ENCODE measurements at regions not wholly inside any gene's neighbourhood (a gene's known extent, or its start where the extent isn't known, plus 50 kb on each side); places are given as distances from the start of the nearest gene placed in this dataset.

DNA sequence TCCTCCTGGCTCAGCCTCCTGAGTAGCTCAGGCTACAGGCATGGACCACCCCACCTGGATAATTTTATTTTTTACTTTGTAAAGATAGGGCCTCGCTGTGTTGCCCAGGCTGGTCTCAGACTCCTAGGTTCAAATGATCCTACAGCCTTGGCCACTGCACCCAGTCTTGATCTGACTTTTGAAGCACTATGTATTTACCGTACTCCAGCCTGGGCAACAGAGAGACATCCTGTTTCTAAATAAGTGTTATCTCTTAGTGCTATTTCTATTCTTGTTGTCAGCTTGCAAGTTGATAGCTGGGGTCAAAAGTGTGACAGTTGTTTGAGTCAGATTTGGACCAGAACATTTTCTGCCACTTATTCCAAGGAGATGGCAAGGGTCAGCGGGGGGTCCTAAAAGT lies 486.4 kb downstream of the NPIPA7 start:
- no peak overlapping the region for H3K4me2 ChIP-seq (ENCODE audit: insufficient read depth, low read length)
- no peaks in the 10 kb centered on the region for H4K20me1 ChIP-seq (ENCODE audit: insufficient read depth, low read length)
- H3K4me1 ChIP-seq (ENCODE audit: insufficient read depth, low read length): no peaks in the 10 kb centered on the region
- no peak for DNase-seq (ENCODE audit: insufficient read length, low spot score, missing footprints)
- no peak overlapping the region for H3K4me3 ChIP-seq (ENCODE audit: insufficient read depth, low read length)
- H3K36me3 ChIP-seq (ENCODE audit: insufficient read depth, low read length): no peaks in the 10 kb centered on the region
- no peak overlapping the region for H2AFZ ChIP-seq (ENCODE audit: low read length)
- no peaks in the 10 kb centered on the region for H3K9me3 ChIP-seq (ENCODE audit: low read depth, low read length)
- no peaks in the 10 kb centered on the region for H3K27me3 ChIP-seq (ENCODE audit: insufficient read depth, low read length)
- TF ChIP-seq, protein P1, sequence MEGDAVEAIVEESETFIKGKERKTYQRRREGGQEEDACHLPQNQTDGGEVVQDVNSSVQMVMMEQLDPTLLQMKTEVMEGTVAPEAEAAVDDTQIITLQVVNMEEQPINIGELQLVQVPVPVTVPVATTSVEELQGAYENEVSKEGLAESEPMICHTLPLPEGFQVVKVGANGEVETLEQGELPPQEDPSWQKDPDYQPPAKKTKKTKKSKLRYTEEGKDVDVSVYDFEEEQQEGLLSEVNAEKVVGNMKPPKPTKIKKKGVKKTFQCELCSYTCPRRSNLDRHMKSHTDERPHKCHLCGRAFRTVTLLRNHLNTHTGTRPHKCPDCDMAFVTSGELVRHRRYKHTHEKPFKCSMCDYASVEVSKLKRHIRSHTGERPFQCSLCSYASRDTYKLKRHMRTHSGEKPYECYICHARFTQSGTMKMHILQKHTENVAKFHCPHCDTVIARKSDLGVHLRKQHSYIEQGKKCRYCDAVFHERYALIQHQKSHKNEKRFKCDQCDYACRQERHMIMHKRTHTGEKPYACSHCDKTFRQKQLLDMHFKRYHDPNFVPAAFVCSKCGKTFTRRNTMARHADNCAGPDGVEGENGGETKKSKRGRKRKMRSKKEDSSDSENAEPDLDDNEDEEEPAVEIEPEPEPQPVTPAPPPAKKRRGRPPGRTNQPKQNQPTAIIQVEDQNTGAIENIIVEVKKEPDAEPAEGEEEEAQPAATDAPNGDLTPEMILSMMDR (IDR thresholded peaks at IDR 0.05; ENCODE audit: extremely low read depth, low read depth, low read length): no peak
- no peak overlapping the region for H3K27ac ChIP-seq (ENCODE audit: low read depth, low read length)
- H3K79me2 ChIP-seq (ENCODE audit: insufficient read depth, low read length): no peaks in the 10 kb centered on the region

DNA sequence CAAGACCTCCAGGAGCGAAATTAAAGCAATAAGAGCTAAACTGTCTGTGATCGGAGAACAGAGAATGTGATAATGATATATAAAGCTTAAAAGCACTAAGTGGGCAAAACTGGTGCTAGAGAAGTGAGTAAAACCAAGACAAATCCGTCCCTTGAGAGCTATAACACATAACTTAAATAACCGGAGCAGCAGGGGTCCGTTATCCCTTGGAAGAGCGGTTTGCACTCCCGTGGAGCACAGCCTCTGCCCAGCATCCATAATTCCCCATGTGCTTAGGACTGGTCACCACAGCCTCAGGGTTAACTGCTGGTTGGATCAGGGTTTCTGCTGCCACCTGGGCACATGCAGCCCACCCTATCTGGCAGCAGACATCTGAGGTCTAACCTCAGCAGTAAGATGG lies 489.0 kb downstream of the NPIPA7 start:
- H4K20me1 ChIP-seq (ENCODE audit: insufficient read depth, low read length): no peaks in the 10 kb centered on the region
- no peaks in the 10 kb centered on the region for H3K79me2 ChIP-seq (ENCODE audit: insufficient read depth, low read length)
- H2AFZ ChIP-seq (ENCODE audit: low read length): no peak overlapping the region
- no peak for DNase-seq (ENCODE audit: insufficient read length, low spot score, missing footprints)
- H3K36me3 ChIP-seq (ENCODE audit: insufficient read depth, low read length): no peaks in the 10 kb centered on the region
- no peaks in the 10 kb centered on the region for H3K4me1 ChIP-seq (ENCODE audit: insufficient read depth, low read length)
- no peak overlapping the region for H3K4me2 ChIP-seq (ENCODE audit: insufficient read depth, low read length)
- no peaks in the 10 kb centered on the region for H3K27me3 ChIP-seq (ENCODE audit: insufficient read depth, low read length)
- TF ChIP-seq, protein P1 (IDR thresholded peaks at IDR 0.05; ENCODE audit: extremely low read depth, low read depth, low read length): no peak
- no peaks in the 10 kb centered on the region for H3K9me3 ChIP-seq (ENCODE audit: low read depth, low read length)
- no peak overlapping the region for H3K4me3 ChIP-seq (ENCODE audit: insufficient read depth, low read length)
- H3K27ac ChIP-seq (ENCODE audit: low read depth, low read length): no peak overlapping the region

DNA sequence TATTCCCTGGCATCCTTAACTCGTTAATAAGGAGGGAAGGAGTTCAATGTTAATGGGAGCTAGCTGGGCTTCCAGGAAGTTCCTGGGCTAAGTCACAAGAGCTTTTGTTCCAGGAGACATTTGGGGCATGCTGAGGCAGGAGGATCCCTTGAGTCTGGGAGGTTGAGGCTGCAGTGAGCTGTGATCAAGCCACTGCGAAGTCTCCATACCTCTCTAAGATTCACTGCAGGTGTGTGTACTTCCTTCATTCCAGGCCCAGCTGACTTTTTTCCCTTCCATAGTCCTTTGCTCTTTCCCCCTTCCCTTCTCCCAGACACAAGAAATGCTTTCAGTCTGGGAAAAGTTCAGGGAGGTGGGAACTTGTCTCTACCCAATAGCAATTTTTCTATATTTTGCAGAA lies 489.8 kb downstream of the NPIPA7 start:
- H3K4me2 ChIP-seq (ENCODE audit: insufficient read depth, low read length): no peak overlapping the region
- H4K20me1 ChIP-seq (ENCODE audit: insufficient read depth, low read length): no peaks in the 10 kb centered on the region
- H3K27ac ChIP-seq (ENCODE audit: low read depth, low read length): no peak overlapping the region
- H3K36me3 ChIP-seq (ENCODE audit: insufficient read depth, low read length): no peaks in the 10 kb centered on the region
- H3K4me3 ChIP-seq (ENCODE audit: insufficient read depth, low read length): no peak overlapping the region
- no peak overlapping the region for H2AFZ ChIP-seq (ENCODE audit: low read length)
- no peaks in the 10 kb centered on the region for H3K79me2 ChIP-seq (ENCODE audit: insufficient read depth, low read length)
- DNase-seq (ENCODE audit: insufficient read length, low spot score, missing footprints): no peak
- no peaks in the 10 kb centered on the region for H3K9me3 ChIP-seq (ENCODE audit: low read depth, low read length)
- no peaks in the 10 kb centered on the region for H3K4me1 ChIP-seq (ENCODE audit: insufficient read depth, low read length)
- H3K27me3 ChIP-seq (ENCODE audit: insufficient read depth, low read length): no peaks in the 10 kb centered on the region
- TF ChIP-seq, protein P1 (IDR thresholded peaks at IDR 0.05; ENCODE audit: extremely low read depth, low read depth, low read length): no peak

DNA sequence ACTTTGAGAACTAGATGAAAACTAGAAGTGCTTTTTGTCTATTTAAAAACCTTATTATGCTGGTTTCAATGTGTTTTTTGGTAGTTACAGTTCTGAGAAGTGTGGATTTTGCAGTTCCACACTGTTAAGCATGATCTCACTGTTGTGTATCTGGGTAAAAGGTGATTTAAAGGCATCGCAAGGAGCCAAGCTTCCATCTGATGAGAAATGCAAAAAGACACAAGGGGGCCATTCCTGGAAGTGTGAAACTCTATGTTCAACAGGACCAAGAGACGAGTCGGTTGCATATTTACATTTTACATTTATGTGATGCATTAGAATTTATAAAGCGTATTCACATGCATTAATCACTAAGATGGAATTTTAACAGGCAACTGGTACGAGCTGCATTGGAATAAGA lies 490.8 kb downstream of the NPIPA7 start:
- no peak for DNase-seq (ENCODE audit: insufficient read length, low spot score, missing footprints)
- Histone ChIP-seq H3K4me3 (ENCODE audit: insufficient read depth, low read length) (no peak overlapping the region), H3K79me2 (ENCODE audit: insufficient read depth, low read length) (no peaks in the 10 kb centered on the region), H3K4me1 (ENCODE audit: insufficient read depth, low read length) (no peaks in the 10 kb centered on the region), H2AFZ (ENCODE audit: low read length) (no peak overlapping the region), H3K27ac (ENCODE audit: low read depth, low read length) (no peak overlapping the region), H3K4me2 (ENCODE audit: insufficient read depth, low read length) (no peak overlapping the region), H3K36me3 (ENCODE audit: insufficient read depth, low read length) (no peaks in the 10 kb centered on the region), H4K20me1 (ENCODE audit: insufficient read depth, low read length) (no peaks in the 10 kb centered on the region), H3K27me3 (ENCODE audit: insufficient read depth, low read length) (no peaks in the 10 kb centered on the region), H3K9me3 (ENCODE audit: low read depth, low read length) (no peaks in the 10 kb centered on the region)
- TF ChIP-seq, protein P1 (IDR thresholded peaks at IDR 0.05; ENCODE audit: extremely low read depth, low read depth, low read length): no peak

All from osteoblast (primary cell).